T-helper 1 cell (primary cell): ENCODE measurements at regions not wholly inside any gene's neighbourhood (a gene's known extent, or its start where the extent isn't known, plus 50 kb on each side); places are given as distances from the start of the nearest gene placed in this dataset.
A peak's percentile ranks its signal among the peaks of the same experiment; 100 is the strongest.

Experiments used
- DNase-seq, 5 donors: peaks; one replicate each; pipeline ENCODE4 v3.0.0-alpha.2; 2012 to 2020

GRCh38 chr5:44868541-44868940 is 59.8 kb downstream of the MRPS30 start:
- DNase-seq: no peak

GRCh38 chr5:44869928-44870327 is 61.2 kb downstream of the MRPS30 start:
- DNase-seq: no peak

- DNase-seq: no peak
Observed at GRCh38 chr5:44870430-44870829, 61.7 kb downstream of the MRPS30 start.

- no peak for DNase-seq
Observed at GRCh38 chr5:44871401-44871800, 62.7 kb downstream of the MRPS30 start.

- DNase-seq: peak in 1 of 5 donors; percentile 80
Observed at GRCh38 chr5:44875661-44876605, 67.2 kb downstream of the MRPS30 start.

GRCh38 chr5:44881266-44881665 is 72.5 kb downstream of the MRPS30 start:
- DNase-seq: no peak

- no peak for DNase-seq
Observed at GRCh38 chr5:44884036-44884435, 75.3 kb downstream of the MRPS30 start.

GRCh38 chr5:44885903-44886302 is 77.2 kb downstream of the MRPS30 start:
- DNase-seq: peak in 1 of 5 donors; percentile 52

- DNase-seq: peak in 1 of 5 donors; percentile 8
Observed at GRCh38 chr5:44887722-44888121, 79.0 kb downstream of the MRPS30 start.

GRCh38 chr5:44888435-44888834 is 79.7 kb downstream of the MRPS30 start:
- no peak for DNase-seq

- no peak for DNase-seq
Observed at GRCh38 chr5:44891116-44891515, 82.4 kb downstream of the MRPS30 start.

GRCh38 chr5:44900273-44900954 is 91.7 kb downstream of the MRPS30 start:
- DNase-seq: no peak

GRCh38 chr5:44907396-44907795 is 98.6 kb downstream of the MRPS30 start:
- DNase-seq: no peak

GRCh38 chr5:44909004-44909403 is 100.3 kb downstream of the MRPS30 start:
- DNase-seq: no peak

GRCh38 chr5:44911501-44911900 is 102.8 kb downstream of the MRPS30 start:
- DNase-seq: no peak

- DNase-seq: no peak
Observed at GRCh38 chr5:44914221-44914620, 105.5 kb downstream of the MRPS30 start.

GRCh38 chr5:44919560-44919959 is 110.8 kb downstream of the MRPS30 start:
- DNase-seq: no peak

- DNase-seq: no peak
Observed at GRCh38 chr5:44927115-44927733, 118.5 kb downstream of the MRPS30 start.

GRCh38 chr5:44932922-44933585 is 124.3 kb downstream of the MRPS30 start:
- DNase-seq: no peak

GRCh38 chr5:44933686-44934085 is 124.9 kb downstream of the MRPS30 start:
- no peak for DNase-seq

- no peak for DNase-seq
Observed at GRCh38 chr5:44935262-44935661, 126.5 kb downstream of the MRPS30 start.

- DNase-seq: no peak
Observed at GRCh38 chr5:44935871-44936270, 127.1 kb downstream of the MRPS30 start.

GRCh38 chr5:44942524-44943001 is 133.8 kb downstream of the MRPS30 start:
- no peak for DNase-seq
